K562 (cell line): ENCODE measurements at regions not wholly inside any gene's neighbourhood (a gene's known extent, or its start where the extent isn't known, plus 50 kb on each side); places are given as distances from the start of the nearest gene placed in this dataset.

ENCODE experiments used
- ATAC-seq: fragments of 200-7000 bp; cut with Tn5 transposase; 3 replicates; pipeline ENCODE4 v1.9.1; 2020; ENCODE audit warnings: moderate library complexity
- BruUV-seq: library from RNA; stranded (reverse); fragments of 400-500 nt; replicated peaks from 2 replicates; lab custom pipeline; 2021; lab: Mats Ljungman, UMichigan
- CTCF ChIA-PET: fragments of 300-600 bp; formaldehyde crosslinking; extraction: SDS; loops from one replicate; lab custom pipeline; 2021; ENCODE audit warnings: low intra/inter-chr PET ratio; lab: Yijun Ruan, JAX
- POLR2A ChIA-PET: fragments of 300-600, 350-650 bp; sonication (Branson Sonifier 250); formaldehyde crosslinking; extraction: SDS; loops from one replicate; lab custom pipeline; 2021; ENCODE audit warnings: antibody characterized with exemption, inconsistent platforms; lab: Yijun Ruan, JAX
- DNase-seq, 4 experiments: peaks; one replicate each; pipeline versions ENCODE4 v3.0.0 to v3.0.0-alpha.2; 2011 to 2018; ENCODE audit warnings: low spot score in 3 of 4, mixed read lengths in 3 of 4; ENCODE audit errors: extremely low read depth in 1 of 4
- FAIRE-seq: peaks from 2 replicates; lab custom pipeline; 2011; peaks lifted over from hg19 to GRCh38; lab: Jason Lieb, UNC
- H2AFZ ChIP-seq: 2 replicates; pipeline ENCODE4 v1.6.0; 2011; ENCODE audit warnings: low read depth, low read length, control low read depth, inconsistent platforms
- H3K27ac ChIP-seq: fragments of 200-600 bp; 3 replicates; pipeline ENCODE4 v1.8.0; 2011; ENCODE audit warnings: low read depth, mild to moderate bottlenecking, control low read depth, inconsistent platforms, low read length, moderate library complexity, mixed read lengths; ENCODE audit errors: extremely low read depth
- H3K27me3 ChIP-seq, 2 experiments: fragments of 300-600 bp in 1 of 2; 2 replicates in 1 of 2; 3 replicates in 1 of 2; pipeline versions ENCODE4 v1.6.0 to v1.8.0; 2011; ENCODE audit warnings: inconsistent platforms in 2 of 2, low read length in 2 of 2, mild to moderate bottlenecking in 1 of 2, mixed read lengths in 1 of 2, moderate library complexity in 1 of 2; ENCODE audit not compliant: control insufficient read depth in 2 of 2, insufficient read depth in 2 of 2
- H3K36me3 ChIP-seq: fragments of 300-600 bp; 3 replicates; pipeline ENCODE4 v1.8.0; 2011; ENCODE audit warnings: mild to moderate bottlenecking, low read length, inconsistent platforms; ENCODE audit not compliant: control insufficient read depth, insufficient read depth
- H3K4me1 ChIP-seq, 2 experiments: fragments of 200-600 bp in 1 of 2; replicated peaks in 1 of 2; 2 replicates in 1 of 2; 3 replicates in 1 of 2; pipeline versions ENCODE4 v1.5.1 to v1.8.0; 2011; ENCODE audit warnings: inconsistent platforms in 2 of 2, low read length in 2 of 2, mild to moderate bottlenecking in 1 of 2, mixed read lengths in 1 of 2, moderate library complexity in 1 of 2; ENCODE audit not compliant: control insufficient read depth in 2 of 2, insufficient read depth in 2 of 2
- H3K4me2 ChIP-seq: 2 replicates; pipeline ENCODE4 v1.6.1; 2011; ENCODE audit warnings: low read length, control low read depth, inconsistent platforms, mixed read lengths; ENCODE audit not compliant: insufficient read depth
- H3K4me3 ChIP-seq: fragments of 200-600 bp; sonication (generic), shearing (Covaris generic); 2 replicates; pipeline ENCODE4 v1.5.1; 2016; ENCODE audit warnings: control low read depth, inconsistent platforms
- H3K79me2 ChIP-seq: fragments of 200-600 bp; 3 replicates; pipeline ENCODE4 v1.8.0; 2011; ENCODE audit warnings: low read length, inconsistent platforms; ENCODE audit not compliant: control insufficient read depth, insufficient read depth
- H3K9ac ChIP-seq, 2 experiments: 2 replicates each; pipeline versions ENCODE4 v1.6.0 to v1.6.1; 2011; ENCODE audit warnings: low read depth in 2 of 2, low read length in 2 of 2, control low read depth in 1 of 2, inconsistent platforms in 1 of 2, mild to moderate bottlenecking in 1 of 2, mixed read lengths in 1 of 2; ENCODE audit not compliant: insufficient read depth in 1 of 2
- H3K9me1 ChIP-seq: one replicate; pipeline ENCODE4 v1.6.0; 2011; ENCODE audit warnings: inconsistent platforms, mild to moderate bottlenecking, low read length, moderate library complexity; ENCODE audit not compliant: control insufficient read depth, insufficient read depth
- H3K9me3 ChIP-seq: replicated peaks from 2 replicates; pipeline ENCODE4 v1.5.1; 2011; ENCODE audit warnings: low read depth, low read length, inconsistent platforms; ENCODE audit not compliant: control insufficient read depth, insufficient read depth
- H4K20me1 ChIP-seq: replicated peaks from 2 replicates; pipeline ENCODE4 v1.6.1; 2011; ENCODE audit warnings: low read length, inconsistent platforms, mixed read lengths; ENCODE audit not compliant: control insufficient read depth, insufficient read depth
- BCL6 ChIP-seq: fragments of 250-450 bp; sonication (Bioruptor Pico); IDR thresholded peaks from 2 replicates; pipeline ENCODE4 v1.4.0; 2020
- CCNT2 ChIP-seq: IDR thresholded peaks from 2 replicates; pipeline ENCODE4 v1.6.1; 2011; ENCODE audit warnings: borderline replicate concordance, low read depth, mild to moderate bottlenecking, moderate library complexity, mixed read lengths, low read length; ENCODE audit not compliant: insufficient read length; ENCODE audit errors: extremely low read depth
- FOXM1 ChIP-seq, 2 experiments: fragments of 450-650 bp in 1 of 2; sonication (generic) in 1 of 2; formaldehyde crosslinking in 1 of 2; IDR thresholded peaks; 2 replicates each; pipeline versions ENCODE4 v1.6.1 to v1.9.0; 2017 to 2022; ENCODE audit warnings: low read depth in 2 of 2, mild to moderate bottlenecking in 2 of 2, missing genetic modification reagents in 1 of 2, moderate library complexity in 1 of 2
- NR2C2 ChIP-seq, 2 experiments: fragments of 200-800 bp in 1 of 2; sonication (Bioruptor generic) in 1 of 2; sonication (generic) in 1 of 2; formaldehyde crosslinking in 1 of 2; IDR thresholded peaks; 2 replicates each; pipeline versions ENCODE4 v1.6.1 to v1.8.0; 2016 to 2022; ENCODE audit warnings: mild to moderate bottlenecking in 1 of 2, missing compliant biosample characterization in 1 of 2, missing genetic modification characterization in 1 of 2, missing genetic modification reagents in 1 of 2
- PURB ChIP-seq: sonication (generic); formaldehyde crosslinking; IDR thresholded peaks from 2 replicates; pipeline ENCODE4 v1.9.0; 2021; ENCODE audit warnings: low read depth, mild to moderate bottlenecking, missing genetic modification reagents
- RBM25 ChIP-seq: fragments of 200-400 bp; formaldehyde crosslinking; IDR thresholded peaks from 2 replicates; pipeline ENCODE4 v1.6.1; 2018; ENCODE audit warnings: low read length, low read depth, moderate library complexity; ENCODE audit not compliant: severe bottlenecking
- ZNF766 ChIP-seq: fragments of 200-800 bp; sonication (Bioruptor generic); conservative IDR thresholded peaks from 2 replicates; pipeline ENCODE4 v1.6.1; 2016; ENCODE audit warnings: missing genetic modification characterization, missing compliant biosample characterization
- ZNF77 ChIP-seq: fragments of 250-450 bp; sonication (Bioruptor Pico); IDR thresholded peaks from 2 replicates; pipeline ENCODE4 v1.5.0; 2020
- WGBS: fragments of 100-300 bp; shearing (Covaris generic); methylation state at CpG from one replicate; pipeline ENCODE4 v1.1.6; 2016; ENCODE audit warnings: low coverage, mixed read lengths; ENCODE audit not compliant: insufficient coverage; ENCODE audit errors: missing lambda C conversion rate; 5-methylcytosine and 5-hydroxymethylcytosine counted together
- in situ Hi-C: fragments of 300-500 bp; cut with MboI; formaldehyde crosslinking; loops from 4 replicates; pipeline ENCODE4 v1.15.0; 2018; ENCODE audit warnings: inconsistent platforms, mixed read lengths
- intact Hi-C: fragments of 100-400 bp; cut with micrococcal nuclease; formaldehyde crosslinking; loops from 2 replicates; pipeline ENCODE4 v1.14.2; 2022
- TF ChIP-seq, protein P1 (sequence below): fragments of 450-650 bp; IDR thresholded peaks from 2 replicates; pipeline ENCODE4 v1.6.1; 2017; ENCODE audit warnings: antibody characterized with exemption, mild to moderate bottlenecking
- TF ChIP-seq, protein P2 (sequence below): fragments of 450-650 bp; IDR thresholded peaks from 2 replicates; pipeline ENCODE4 v1.6.1; 2016; ENCODE audit warnings: borderline replicate concordance

DNA sequence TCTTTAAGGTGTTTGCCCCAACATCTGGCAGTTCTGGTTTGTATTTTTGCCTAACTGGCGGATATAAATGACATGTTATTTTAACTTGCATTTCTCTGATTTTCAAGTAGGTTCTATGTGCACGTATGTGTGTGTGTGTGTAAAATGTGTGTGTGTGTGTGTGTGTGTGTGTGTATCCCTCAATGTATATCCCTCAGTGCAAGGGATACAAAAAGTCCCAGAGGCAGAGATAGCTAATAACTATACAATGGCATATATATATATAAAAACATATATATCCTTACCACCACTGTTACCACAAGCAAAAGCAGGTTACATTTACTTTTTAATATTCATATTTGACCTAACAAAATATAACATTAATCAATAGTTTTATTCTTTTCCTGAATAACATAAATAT is 95.0 kb upstream of the NR5A2 start (continued):
- TF ChIP-seq, protein P1, sequence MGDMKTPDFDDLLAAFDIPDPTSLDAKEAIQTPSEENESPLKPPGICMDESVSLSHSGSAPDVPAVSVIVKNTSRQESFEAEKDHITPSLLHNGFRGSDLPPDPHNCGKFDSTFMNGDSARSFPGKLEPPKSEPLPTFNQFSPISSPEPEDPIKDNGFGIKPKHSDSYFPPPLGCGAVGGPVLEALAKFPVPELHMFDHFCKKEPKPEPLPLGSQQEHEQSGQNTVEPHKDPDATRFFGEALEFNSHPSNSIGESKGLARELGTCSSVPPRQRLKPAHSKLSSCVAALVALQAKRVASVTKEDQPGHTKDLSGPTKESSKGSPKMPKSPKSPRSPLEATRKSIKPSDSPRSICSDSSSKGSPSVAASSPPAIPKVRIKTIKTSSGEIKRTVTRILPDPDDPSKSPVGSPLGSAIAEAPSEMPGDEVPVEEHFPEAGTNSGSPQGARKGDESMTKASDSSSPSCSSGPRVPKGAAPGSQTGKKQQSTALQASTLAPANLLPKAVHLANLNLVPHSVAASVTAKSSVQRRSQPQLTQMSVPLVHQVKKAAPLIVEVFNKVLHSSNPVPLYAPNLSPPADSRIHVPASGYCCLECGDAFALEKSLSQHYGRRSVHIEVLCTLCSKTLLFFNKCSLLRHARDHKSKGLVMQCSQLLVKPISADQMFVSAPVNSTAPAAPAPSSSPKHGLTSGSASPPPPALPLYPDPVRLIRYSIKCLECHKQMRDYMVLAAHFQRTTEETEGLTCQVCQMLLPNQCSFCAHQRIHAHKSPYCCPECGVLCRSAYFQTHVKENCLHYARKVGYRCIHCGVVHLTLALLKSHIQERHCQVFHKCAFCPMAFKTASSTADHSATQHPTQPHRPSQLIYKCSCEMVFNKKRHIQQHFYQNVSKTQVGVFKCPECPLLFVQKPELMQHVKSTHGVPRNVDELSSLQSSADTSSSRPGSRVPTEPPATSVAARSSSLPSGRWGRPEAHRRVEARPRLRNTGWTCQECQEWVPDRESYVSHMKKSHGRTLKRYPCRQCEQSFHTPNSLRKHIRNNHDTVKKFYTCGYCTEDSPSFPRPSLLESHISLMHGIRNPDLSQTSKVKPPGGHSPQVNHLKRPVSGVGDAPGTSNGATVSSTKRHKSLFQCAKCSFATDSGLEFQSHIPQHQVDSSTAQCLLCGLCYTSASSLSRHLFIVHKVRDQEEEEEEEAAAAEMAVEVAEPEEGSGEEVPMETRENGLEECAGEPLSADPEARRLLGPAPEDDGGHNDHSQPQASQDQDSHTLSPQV = no peak
- no peak for TF ChIP-seq RBM25
- no peak for TF ChIP-seq NR2C2 (CRISPR knock-in tag; IDR thresholded peaks at IDR 0.05)
- TF ChIP-seq NR2C2 (tag; IDR thresholded peaks at IDR 0.05) = 0 out of 2 replicates have a peak, but pooled peaks have one; percentile 2

DNA sequence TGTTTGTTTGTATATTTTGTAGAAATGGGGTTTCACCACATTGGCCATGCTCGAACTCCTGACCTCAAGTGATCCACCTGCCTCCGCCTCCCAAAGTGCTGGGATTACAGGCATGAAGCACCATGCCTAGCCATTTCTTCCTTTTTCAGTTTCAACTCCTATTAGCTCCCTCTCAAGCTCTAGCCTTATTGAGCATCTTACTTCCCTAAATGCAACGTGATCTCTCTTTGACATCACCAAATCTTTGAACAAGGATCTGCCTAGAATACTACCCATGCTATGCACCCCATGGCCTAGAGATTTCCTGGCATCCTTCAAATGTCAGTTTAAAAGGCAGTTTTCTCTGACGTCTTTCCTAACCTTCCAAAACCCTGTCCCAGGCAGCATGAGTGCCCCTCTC is 91.1 kb upstream of the NR5A2 start:
- intact Hi-C loops = no loop called here
- TF ChIP-seq ZNF77 (CRISPR knock-in tag) = no peak
- no peak for TF ChIP-seq CCNT2
- no peak for TF ChIP-seq ZNF766
- TF ChIP-seq, protein P2, sequence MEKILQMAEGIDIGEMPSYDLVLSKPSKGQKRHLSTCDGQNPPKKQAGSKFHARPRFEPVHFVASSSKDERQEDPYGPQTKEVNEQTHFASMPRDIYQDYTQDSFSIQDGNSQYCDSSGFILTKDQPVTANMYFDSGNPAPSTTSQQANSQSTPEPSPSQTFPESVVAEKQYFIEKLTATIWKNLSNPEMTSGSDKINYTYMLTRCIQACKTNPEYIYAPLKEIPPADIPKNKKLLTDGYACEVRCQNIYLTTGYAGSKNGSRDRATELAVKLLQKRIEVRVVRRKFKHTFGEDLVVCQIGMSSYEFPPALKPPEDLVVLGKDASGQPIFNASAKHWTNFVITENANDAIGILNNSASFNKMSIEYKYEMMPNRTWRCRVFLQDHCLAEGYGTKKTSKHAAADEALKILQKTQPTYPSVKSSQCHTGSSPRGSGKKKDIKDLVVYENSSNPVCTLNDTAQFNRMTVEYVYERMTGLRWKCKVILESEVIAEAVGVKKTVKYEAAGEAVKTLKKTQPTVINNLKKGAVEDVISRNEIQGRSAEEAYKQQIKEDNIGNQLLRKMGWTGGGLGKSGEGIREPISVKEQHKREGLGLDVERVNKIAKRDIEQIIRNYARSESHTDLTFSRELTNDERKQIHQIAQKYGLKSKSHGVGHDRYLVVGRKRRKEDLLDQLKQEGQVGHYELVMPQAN = no peak
- TF ChIP-seq BCL6 (CRISPR knock-in tag) = no peak
- TF ChIP-seq PURB = no peak
- TF ChIP-seq FOXM1 (IDR thresholded peaks at IDR 0.05; ENCODE audit: low read depth) = no peak
- TF ChIP-seq FOXM1 (CRISPR knock-in tag; IDR thresholded peaks at IDR 0.05; ENCODE audit: low read depth) = no peak
- no peaks in the 10 kb centered on the region for H4K20me1 ChIP-seq
- ATAC-seq (no peak), DNase-seq (no peak), FAIRE-seq (no peak)
- H3K36me3 ChIP-seq = no peaks in the 10 kb centered on the region
- H2AFZ ChIP-seq = no peak overlapping the region
- no peaks in the 10 kb centered on the region for H3K4me1 ChIP-seq
- H3K4me2 ChIP-seq = no peak overlapping the region
- H3K9ac ChIP-seq = no peak overlapping the region
- in situ Hi-C loops = no loop called here
- no TSS peak for BruUV-seq
- WGBS = 0% methylated on average over 4 of the region's 4 CpGs
- H3K9me3 ChIP-seq = no peaks in the 10 kb centered on the region
- POLR2A ChIA-PET = no interaction called here
- no peak overlapping the region for H3K4me3 ChIP-seq
- H3K79me2 ChIP-seq = no peaks in the 10 kb centered on the region
- H3K27ac ChIP-seq = no peak overlapping the region
- CTCF ChIA-PET = no interaction called here
- H3K27me3 ChIP-seq = peaks cover 0 to 2% of the 10 kb centered on the region in 2 experiments; a peak in 3 of 5 replicates
- H3K9me1 ChIP-seq = no peaks in the 10 kb centered on the region
